HG03108 (cell line): ENCODE measurements at regions not wholly inside any gene's neighbourhood (a gene's known extent, or its start where the extent isn't known, plus 50 kb on each side); places are given as distances from the start of the nearest gene placed in this dataset.
"Not testable (repeated sequence)": the region's sequence is repeated elsewhere in the genome, so short reads cannot be mapped to it uniquely, and the experiment has no call there.

Source experiments
- ATAC-seq: cut with Tn5 transposase; IDR thresholded peaks from one replicate; pipeline ENCODE4 v1.9.1; 2021; ENCODE audit warnings: moderate library complexity; ENCODE audit not compliant: unreplicated experiment

GRCh38 chr15:85196697-85197096, 183.7 kb upstream of the AKAP13 start:
- not testable (repeated sequence) for ATAC-seq

GRCh38 chr15:85197582-85197981, 182.8 kb upstream of the AKAP13 start:
- ATAC-seq = not testable (repeated sequence)

- ATAC-seq = not testable (repeated sequence)
Measured at GRCh38 chr15:85198432-85198831, 182.0 kb upstream of the AKAP13 start.

GRCh38 chr15:85200215-85200614, 180.2 kb upstream of the AKAP13 start:
- ATAC-seq = peak; percentile 87

GRCh38 chr15:85201118-85201793, 179.1 kb upstream of the AKAP13 start:
- ATAC-seq = not testable (repeated sequence)

GRCh38 chr15:85204481-85204880, 175.9 kb upstream of the AKAP13 start:
- not testable (repeated sequence) for ATAC-seq

- not testable (repeated sequence) for ATAC-seq
Measured at GRCh38 chr15:85233791-85234325, 146.5 kb upstream of the AKAP13 start.

- not testable (repeated sequence) for ATAC-seq
Measured at GRCh38 chr15:85234450-85235196, 145.8 kb upstream of the AKAP13 start.

- not testable (repeated sequence) for ATAC-seq
Measured at GRCh38 chr15:85244056-85244455, 136.3 kb upstream of the AKAP13 start.

- ATAC-seq = not testable (repeated sequence)
Measured at GRCh38 chr15:85250938-85251542, 129.4 kb upstream of the AKAP13 start.

- ATAC-seq = peak; percentile 74
Measured at GRCh38 chr15:85253196-85253915, 127.0 kb upstream of the AKAP13 start.

GRCh38 chr15:85254961-85255360, 125.4 kb upstream of the AKAP13 start:
- not testable (repeated sequence) for ATAC-seq

GRCh38 chr15:85255502-85255901, 124.9 kb upstream of the AKAP13 start:
- ATAC-seq = not testable (repeated sequence)

- ATAC-seq = not testable (repeated sequence)
Measured at GRCh38 chr15:85256009-85256997, 124.1 kb upstream of the AKAP13 start.

GRCh38 chr15:85258062-85258445, 122.3 kb upstream of the AKAP13 start:
- not testable (repeated sequence) for ATAC-seq

GRCh38 chr15:85258559-85259209, 121.7 kb upstream of the AKAP13 start:
- not testable (repeated sequence) for ATAC-seq

GRCh38 chr15:85260526-85260925, 119.9 kb upstream of the AKAP13 start:
- not testable (repeated sequence) for ATAC-seq

GRCh38 chr15:85262461-85263055, 117.8 kb upstream of the AKAP13 start:
- ATAC-seq = not testable (repeated sequence)
